ENCODE measurements at regions not wholly inside any gene's neighbourhood (a gene's known extent, or its start where the extent isn't known, plus 50 kb on each side); places are given as distances from the start of the nearest gene placed in this dataset.
"Not testable (repeated sequence)": the region's sequence is repeated elsewhere in the genome, so short reads cannot be mapped to it uniquely, and the experiment has no call there.

DNA sequence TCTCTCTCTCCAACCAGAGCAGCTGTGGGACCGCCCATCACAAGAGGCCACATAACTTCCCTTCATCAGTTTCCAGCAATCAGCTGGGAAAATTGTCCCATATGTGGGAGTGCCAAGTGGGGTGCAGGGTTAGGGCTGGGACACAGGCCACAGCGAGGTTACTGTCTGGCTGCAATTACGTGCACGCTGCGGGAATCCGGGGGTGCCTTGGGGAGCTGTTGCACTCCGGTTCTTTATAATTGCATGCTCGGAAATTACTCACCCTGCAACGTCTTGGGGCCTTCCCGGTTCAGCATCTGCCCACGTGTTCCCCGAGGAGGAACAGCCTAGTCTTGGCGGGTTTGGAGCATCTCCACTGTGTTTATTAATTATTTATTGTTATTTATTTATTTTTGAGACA, 4495.9 kb upstream of the OR11H1 start:
- not testable (repeated sequence) for TF ChIP-seq ISL1, GLIS3 (CRISPR knock-in tag; IDR thresholded peaks at IDR 0.05)

Data from SK-N-SH treated with all-trans-retinoic acid at 6 μM for 48 hours (cell line).